Stimulated activated CD8-positive, alpha-beta memory T cell treated with anti-CD3 and anti-CD28 coated beads, Interleukin-15, amount 100 ng/mL, for 24 hours (primary cell): ENCODE measurements at regions not wholly inside any gene's neighbourhood (a gene's known extent, or its start where the extent isn't known, plus 50 kb on each side); places are given as distances from the start of the nearest gene placed in this dataset.

ENCODE experiments used
- DNase-seq: peaks from one replicate; pipeline ENCODE4 v3.0.0-alpha.2; 2020; ENCODE audit warnings: low read depth

DNA sequence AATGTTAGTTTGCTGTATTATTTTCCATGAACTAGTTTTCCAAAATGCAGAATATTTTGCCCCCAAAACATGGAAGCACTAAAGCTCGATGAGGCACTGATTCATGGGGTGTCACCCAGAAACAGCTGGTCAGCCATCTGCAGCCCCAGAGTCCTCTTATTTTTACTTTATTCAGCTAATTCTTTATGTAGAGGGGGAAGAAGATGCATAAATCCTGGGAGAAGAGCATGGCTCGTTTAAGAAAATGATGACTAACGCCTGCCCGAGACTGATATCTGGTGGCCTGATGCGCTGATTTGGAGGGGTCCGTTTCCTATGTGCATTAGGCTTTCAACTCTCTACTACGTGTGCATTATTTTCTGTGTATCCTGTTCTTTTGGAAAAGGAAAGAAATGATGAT is 390.3 kb upstream of the MEF2C start:
- DNase-seq, result no peak

DNA sequence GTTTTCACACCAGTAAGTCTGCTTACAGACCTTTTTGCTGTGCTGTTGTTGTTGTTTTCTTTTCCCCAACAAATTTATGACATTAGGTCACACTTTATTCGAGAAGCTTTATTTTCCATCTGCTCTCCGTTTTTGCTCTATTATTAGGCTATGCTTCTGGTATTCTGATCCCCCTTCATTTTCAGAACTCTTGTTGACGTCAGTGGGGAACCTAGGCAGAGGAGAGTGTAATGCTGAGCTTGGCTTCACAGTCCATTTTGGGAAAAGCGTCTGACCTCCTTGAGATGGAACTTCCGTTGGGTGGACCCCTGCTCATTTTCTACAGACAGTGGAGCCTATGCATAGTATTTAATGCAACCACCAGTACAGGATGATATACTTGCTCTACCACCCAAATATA is 387.9 kb upstream of the MEF2C start:
- no peak for DNase-seq

GRCh38 chr5:89269721-89270120 is 386.7 kb upstream of the MEF2C start:
- no peak for DNase-seq

GRCh38 chr5:89268460-89268859 is 385.5 kb upstream of the MEF2C start:
- no peak for DNase-seq

DNA sequence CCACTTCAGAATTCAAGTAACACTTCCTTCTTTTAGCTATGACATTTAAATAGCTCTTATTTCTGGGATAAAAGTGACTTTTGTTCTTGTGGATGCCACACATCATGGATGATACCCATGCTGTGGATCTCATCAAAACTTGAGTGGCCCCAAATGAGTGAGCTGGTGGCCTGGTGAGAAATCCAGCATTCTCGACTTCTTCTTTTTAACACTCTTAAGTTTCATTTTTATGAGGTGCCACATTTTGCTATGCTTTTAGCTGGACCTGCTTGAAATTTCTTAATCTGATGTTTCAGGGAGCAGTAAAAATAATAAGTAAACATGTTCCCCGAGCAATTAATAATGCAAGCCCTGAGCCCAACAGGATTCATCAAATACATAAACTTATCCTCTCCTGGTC is 384.8 kb upstream of the MEF2C start:
- no peak for DNase-seq

DNA sequence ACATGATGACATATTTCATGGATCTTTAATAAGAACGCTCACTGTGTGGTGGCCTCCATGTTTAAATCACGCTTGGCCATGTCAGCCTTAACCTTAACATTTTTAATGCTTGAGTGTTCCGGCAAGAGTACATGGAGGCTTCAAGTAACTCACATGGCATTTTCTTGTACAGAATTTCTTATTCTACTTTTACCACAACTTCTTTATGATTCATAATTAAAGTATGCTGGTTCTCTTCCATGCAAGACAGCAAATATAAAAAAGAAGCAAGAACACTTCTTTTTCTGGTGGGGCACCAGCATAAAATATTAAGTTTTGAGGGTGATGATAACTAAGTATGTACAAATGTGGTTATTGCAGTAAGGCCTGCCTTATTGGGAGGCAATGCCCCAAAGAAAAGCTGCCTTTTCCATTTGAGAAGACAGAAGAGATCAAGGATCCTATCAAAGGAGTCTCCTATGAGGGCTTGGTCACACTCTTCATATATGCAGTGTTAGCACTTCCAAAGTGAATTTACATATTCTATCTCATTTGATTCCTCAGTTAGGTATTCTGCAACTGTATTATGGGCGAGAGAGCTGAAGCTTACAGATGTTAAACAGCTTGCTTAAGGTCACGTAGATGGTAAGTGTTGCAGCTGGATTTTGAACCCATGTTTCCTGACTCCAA is 382.7 kb upstream of the MEF2C start:
- DNase-seq, result no peak

DNA sequence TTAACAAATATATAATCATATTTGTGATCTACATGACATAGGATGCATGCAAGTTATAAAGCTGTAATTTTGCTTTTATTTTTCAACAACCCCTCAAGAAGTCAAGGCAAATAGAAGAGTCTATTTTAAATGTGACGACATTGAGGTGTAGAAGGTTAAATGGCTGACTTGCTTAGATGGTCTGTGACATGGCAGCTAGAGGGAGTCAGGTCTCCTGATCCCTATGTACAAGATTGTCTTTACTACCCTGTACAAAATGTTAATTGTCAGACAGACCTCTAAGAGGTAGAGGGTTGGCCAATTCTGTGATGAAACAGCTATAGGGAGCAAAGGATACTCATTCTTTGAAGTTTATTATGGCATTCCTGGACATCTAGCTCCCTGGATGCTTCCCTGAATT is 380.9 kb upstream of the MEF2C start:
- no peak for DNase-seq

GRCh38 chr5:89262030-89262429 is 379.0 kb upstream of the MEF2C start:
- no peak for DNase-seq

DNA sequence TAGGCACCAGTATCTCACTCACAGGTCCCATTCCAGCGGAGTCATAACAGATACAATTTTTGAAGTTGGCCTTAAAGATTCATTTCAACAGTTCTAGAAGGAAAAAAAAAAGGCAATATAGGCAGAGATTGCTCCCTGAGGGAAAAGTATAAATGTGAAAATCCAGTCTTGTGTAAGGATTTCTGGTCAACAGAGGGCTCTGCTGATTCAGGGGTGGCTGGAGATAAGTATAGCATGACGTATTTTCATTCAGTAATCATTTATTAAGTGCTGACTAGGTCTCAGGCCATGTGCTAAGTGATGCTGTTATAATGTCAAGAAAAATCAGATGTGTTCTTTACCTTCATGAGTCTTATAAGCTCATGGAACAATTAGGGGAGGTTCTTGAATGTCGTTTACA is 377.3 kb upstream of the MEF2C start:
- DNase-seq, result no peak

DNA sequence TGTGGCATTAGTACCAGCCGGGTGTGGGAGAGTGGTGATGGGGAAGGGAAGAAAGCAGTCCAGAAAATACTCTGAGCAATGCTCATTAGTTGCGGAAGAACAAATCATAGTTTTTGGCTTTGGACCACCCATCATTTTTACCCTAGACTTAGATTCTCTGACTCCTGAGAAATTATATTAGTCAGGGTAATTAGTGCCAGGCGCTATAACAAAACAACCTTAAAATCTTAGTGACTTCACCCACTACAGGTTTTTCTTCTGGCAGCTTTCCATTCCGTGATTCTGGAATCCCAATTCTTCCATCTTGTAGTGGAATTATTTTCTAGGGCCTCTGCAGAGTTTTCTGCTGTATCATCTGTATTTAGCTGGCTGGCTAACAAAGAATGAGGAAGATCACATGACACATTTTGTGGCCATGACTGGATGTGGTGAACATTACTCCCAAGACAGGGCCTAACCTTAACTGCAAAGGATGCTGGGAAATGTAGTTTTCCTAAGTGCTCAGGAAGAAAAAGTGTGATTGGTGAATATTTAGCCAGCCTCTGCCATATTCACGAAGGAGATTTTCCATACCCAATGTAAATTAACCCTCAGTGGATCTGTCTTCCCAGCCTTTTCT is 373.0 kb upstream of the MEF2C start:
- DNase-seq, result no peak

DNA sequence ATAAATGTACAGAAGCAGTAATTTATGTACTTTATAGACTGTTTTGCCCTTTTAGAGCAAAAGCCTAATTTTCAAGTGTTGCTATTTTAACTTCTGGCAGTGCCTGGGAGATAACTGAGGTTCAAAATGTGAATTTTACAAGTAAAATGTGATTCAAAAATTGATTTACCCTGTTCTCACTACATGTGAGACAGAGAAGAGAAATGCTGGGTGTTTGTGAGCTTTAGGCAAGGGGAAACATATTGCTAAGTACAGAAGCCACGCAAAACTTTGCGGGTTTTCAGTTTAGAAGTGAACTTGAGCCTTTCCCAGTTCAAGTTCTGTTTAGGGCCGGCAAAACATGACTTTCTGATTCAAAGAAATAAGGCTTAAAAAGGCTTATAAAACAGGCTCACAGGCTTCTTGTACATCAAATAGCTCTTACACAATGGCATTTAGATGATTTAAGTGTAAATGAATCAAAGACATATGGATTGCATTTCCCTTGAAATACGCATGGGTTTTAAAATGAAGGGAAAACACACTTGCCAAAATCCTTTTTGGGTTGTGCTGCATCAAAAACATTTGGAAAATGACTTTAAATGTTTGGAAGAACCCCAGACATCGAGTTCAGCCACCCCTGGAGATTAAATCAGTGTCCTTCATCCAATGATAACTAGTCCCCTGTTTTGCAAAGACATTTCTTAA is 370.8 kb upstream of the MEF2C start:
- DNase-seq, result no peak

GRCh38 chr5:89246864-89247263 is 363.9 kb upstream of the MEF2C start:
- no peak for DNase-seq

DNA sequence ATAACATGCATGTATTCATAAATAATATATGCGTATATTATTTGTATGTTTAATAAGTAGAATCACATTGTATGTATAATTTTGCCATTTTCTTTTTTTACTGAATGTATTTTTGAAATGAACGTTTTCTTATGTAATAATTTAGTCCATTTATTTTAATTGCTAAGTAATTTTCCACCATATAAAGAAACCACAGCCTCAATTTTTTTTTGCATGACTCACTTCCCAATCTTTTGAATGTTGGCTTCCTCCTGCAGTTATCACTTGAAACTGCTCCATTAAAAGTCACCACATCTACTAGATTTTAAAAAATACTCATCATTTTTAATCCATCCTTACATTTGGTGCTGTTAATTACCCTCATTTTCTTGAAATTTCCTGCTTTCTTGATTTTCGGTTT is 363.3 kb upstream of the MEF2C start:
- DNase-seq, result no peak

DNA sequence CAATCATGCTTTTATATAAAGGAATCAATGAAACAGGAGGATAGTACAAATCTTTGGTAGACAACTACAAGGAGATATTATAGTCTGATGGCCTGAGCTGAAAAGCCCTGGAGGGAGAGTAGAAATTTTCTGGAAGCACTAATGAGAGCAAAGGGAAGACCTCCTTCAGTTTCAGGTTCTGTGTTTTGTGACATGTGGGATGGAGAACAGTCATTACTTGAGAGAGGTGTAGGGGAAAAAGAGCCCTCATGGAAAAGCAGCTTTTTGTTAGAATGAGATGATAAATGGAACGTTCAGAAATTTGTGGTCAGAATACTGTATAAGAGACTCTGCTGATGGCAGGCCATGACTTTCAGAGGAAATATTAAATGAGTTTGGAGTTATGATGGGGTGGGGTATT is 360.6 kb upstream of the MEF2C start:
- no peak for DNase-seq

DNA sequence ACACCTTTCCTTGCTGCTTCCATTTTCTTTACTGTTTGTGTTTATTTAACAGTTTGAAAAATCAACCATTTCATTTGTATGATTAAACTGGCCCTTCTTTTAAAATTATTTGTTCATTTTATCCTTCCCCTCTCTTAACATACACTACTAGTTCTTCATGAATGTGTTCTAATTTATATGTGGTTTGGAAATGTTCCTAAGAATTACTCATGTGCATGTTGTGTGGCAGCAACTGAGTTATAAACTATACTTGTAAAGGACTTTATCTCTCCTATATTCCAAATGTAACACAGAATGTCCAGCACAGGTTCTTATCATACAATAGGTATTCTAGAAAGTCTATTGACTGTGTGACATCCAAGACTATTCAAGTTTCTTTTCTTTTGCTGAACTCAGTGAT is 358.2 kb upstream of the MEF2C start:
- no peak for DNase-seq

DNA sequence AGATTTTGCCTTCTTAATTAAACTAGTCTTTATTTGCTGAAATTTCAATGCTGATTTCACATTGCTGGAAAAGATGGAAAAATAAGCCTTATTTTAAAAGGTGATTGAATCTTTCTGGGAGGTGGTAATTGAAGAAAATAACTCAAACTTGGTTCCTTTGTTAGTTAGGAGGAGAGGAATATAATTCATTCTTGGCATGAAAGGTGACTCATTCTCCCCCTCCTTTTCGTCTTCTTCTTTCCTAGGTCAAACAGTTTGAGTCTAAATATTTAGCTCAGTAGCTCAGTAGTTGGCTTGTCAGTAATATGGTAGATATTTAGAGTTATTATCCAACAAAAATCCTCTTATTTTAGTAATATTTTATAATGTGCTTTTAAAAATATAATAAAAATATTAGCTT is 353.9 kb upstream of the MEF2C start:
- DNase-seq, result no peak

- no peak for DNase-seq
These were observed 350.5 kb upstream of the MEF2C start for GRCh38 chr5:89233462-89233861.

DNA sequence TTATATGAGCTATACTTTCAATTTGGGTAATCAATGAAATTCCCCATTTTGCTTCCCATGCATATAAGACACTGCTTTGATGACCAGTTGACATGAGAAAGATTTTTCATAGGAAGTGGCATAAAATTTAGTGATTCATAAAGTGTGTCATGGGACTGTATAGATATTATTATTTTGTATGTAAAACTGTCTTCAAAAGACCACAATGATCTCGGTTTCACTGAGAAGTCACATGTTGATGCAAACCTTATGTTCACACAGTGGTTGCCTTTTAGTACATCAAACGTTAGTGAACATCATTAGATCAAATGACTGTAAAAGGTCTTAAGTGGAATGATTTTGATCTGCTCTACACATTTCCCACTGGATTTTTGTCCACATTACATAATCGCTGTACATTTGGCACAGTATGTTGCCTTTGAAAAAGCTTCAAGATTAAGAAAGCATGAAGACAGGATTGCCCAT is 349.2 kb upstream of the MEF2C start:
- no peak for DNase-seq

DNA sequence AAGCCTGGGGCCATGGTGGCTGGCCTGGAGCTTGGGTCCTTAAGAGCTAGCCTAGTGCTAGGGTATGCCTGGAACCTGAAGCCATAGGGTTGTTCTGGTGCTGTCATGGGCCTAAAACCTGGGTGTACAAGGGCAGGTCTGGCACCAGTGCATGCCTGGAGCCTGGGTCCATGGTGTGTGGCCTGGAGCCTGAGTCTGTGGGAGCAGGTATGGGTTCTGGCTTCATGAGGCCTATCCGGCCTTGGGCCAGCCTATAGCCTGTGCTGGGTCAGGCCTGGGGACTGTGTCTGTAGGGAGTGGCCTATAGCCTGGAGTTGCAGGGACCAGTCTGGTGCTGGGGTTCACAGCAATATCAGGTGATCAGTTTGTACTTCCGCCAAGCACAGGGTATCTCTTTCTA is 347.2 kb upstream of the MEF2C start:
- DNase-seq, result no peak

- no peak for DNase-seq
These were observed 346.5 kb upstream of the MEF2C start for GRCh38 chr5:89229331-89230070.

DNA sequence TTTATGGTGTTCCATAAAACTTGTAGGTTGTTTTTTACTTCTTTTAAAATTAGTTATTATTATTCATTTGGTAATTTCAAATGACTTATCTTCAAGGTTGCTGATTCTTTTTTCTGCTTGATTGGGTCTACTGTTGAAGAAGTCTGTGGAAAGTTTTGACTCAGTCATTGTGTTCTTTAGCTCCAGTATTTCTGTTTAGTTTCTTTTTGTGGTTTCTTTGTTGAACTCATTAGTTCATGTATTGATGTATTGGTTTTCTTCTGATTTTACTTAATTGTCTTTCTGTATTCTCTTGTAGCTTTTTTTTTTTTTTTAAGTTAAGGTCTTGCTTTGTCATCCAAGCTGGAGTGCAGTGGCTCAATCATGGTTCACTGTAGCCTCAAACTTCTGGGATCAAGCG is 345.4 kb upstream of the MEF2C start:
- DNase-seq, result no peak

GRCh38 chr5:89218364-89218763 is 335.4 kb upstream of the MEF2C start:
- DNase-seq, result no peak

DNA sequence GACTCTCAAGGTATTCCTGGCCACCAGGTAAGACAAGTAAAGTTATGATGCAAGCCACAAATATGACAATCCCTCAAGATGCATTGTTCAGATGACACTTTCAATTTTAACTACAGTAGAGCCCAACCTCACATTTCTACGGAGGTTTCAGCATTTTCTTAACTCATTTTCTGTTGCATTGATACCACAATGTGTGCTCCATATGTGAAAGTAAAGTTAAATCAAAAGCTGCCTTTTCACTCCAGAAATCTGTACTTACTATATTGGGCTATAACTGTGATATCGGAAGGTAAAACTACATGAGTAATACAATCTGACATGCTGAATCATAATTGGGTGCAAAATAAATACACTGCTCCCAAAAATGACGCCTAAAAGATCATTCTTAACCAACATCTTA is 333.6 kb upstream of the MEF2C start:
- no peak for DNase-seq
